ENCODE measurements at regions not wholly inside any gene's neighbourhood (a gene's known extent, or its start where the extent isn't known, plus 50 kb on each side); places are given as distances from the start of the nearest gene placed in this dataset.

DNA sequence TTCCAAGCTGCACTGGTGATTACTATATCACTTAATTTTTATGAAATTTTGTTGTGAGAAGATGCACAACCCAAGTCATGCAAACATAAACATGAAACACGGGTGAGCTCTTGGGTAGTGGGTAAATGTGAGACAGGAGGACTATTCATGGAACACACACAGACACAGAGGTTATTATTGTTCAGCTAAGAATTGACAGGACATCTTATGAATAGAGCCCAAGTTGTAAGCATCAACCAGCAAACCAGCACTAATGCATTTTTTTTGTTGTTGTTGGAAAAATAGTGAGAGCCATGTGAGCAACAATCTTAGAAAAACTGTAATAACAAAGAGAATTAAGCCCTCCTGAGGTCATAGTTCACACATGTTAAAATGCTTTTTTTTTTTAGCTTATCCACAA lies 1179.7 kb downstream of the GATA3 start:
- DNase-seq (ENCODE audit: low read depth) = no peak
- H3K4me3 ChIP-seq (ENCODE audit: control insufficient read depth, low read depth, low read length) = no peak overlapping the region
- TF ChIP-seq, protein P1, sequence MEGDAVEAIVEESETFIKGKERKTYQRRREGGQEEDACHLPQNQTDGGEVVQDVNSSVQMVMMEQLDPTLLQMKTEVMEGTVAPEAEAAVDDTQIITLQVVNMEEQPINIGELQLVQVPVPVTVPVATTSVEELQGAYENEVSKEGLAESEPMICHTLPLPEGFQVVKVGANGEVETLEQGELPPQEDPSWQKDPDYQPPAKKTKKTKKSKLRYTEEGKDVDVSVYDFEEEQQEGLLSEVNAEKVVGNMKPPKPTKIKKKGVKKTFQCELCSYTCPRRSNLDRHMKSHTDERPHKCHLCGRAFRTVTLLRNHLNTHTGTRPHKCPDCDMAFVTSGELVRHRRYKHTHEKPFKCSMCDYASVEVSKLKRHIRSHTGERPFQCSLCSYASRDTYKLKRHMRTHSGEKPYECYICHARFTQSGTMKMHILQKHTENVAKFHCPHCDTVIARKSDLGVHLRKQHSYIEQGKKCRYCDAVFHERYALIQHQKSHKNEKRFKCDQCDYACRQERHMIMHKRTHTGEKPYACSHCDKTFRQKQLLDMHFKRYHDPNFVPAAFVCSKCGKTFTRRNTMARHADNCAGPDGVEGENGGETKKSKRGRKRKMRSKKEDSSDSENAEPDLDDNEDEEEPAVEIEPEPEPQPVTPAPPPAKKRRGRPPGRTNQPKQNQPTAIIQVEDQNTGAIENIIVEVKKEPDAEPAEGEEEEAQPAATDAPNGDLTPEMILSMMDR (conservative IDR thresholded peaks at IDR 0.05; ENCODE audit: control insufficient read depth, insufficient read depth, low read depth, low read length) = no peak

DNA sequence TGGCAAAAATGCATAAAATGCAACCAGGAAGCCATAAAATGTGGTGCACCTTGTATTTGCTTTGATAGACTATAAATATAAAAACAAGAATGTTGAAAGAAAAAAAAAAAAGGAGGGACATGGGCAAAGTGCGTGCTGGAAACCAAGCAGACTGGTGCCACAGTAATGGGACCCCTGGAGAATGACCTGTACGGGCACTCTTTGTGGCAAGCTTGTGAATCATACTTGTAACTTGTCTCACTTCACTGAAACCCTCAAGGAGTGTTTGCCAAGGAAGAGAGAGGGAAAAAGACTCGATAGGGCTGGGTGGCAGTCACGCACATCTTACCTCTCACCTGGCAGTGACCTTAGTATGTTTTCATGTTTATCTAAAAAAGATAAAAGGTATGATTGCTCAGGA lies 1183.6 kb downstream of the GATA3 start:
- TF ChIP-seq, protein P1 (conservative IDR thresholded peaks at IDR 0.05; ENCODE audit: control insufficient read depth, insufficient read depth, low read depth, low read length) = no peak
- no peak for DNase-seq (ENCODE audit: low read depth)
- H3K4me3 ChIP-seq (ENCODE audit: control insufficient read depth, low read depth, low read length) = no peak overlapping the region

DNA sequence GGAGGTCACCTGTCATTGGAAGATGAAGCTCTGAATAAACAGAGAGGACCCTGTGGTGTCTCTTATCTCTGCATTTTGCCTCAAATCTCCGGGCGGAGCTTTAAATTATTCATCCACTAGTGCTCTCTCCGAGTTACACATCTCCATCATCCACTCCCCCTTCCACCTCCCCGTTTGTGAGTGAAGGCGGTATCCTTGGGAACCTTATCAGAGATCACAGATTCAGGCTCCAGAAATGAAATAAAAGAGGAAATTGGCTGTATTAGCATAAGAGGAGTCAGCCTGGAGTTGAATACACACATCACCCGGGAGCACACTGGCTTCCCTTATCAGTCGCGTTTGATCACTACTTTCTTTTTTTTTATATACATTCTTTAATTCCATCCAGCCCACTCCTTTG lies 1184.8 kb downstream of the GATA3 start:
- H3K4me3 ChIP-seq (ENCODE audit: control insufficient read depth, low read depth, low read length) = no peak overlapping the region
- no peak for DNase-seq (ENCODE audit: low read depth)
- TF ChIP-seq, protein P1 (conservative IDR thresholded peaks at IDR 0.05; ENCODE audit: control insufficient read depth, insufficient read depth, low read depth, low read length) = no peak

DNA sequence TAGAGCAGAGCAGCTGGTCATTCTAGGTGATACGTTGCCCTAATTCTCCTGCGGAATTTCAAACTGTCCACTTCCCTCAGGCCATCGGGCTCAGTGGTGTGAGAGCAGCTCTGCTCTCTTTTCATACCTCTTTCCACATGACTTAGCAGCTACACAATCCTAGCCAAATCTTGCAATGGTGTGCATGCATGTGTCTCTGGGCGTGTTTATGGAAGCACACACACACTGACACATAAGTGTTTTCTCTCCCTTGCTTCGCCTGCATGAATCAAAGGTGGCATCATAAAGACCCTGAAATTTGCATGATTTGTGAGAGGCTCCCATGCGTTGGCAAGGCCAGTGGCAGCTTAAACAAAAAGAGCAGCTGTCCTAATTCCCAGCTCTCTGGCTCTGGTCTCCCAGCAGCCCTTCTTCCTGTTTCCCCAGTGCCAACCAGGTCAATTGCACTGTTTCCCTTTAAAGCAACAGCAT lies 1189.5 kb downstream of the GATA3 start:
- no peak overlapping the region for H3K4me3 ChIP-seq (ENCODE audit: control insufficient read depth, low read depth, low read length)
- no peak for DNase-seq (ENCODE audit: low read depth)
- TF ChIP-seq, protein P1 (conservative IDR thresholded peaks at IDR 0.05; ENCODE audit: control insufficient read depth, insufficient read depth, low read depth, low read length) = no peak

DNA sequence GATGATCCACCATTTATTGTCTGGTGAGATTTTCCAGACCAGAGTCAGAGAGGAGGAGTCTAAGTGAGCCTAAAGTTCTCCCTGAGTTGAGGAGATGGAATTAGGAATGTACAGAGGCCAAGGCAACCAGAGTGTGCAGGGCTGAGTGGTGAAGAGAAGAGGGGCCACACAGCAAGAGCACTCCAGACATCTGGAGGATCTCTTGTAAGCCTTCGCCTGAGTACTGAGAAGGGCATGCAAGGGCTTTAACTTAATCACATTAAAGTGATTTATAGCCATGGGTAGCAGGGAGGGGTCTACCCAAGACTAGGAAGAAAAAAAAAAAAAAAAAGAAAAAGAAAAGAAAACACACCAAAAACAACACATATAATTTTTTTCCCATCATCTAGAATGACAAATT lies 1190.4 kb downstream of the GATA3 start:
- no peak for DNase-seq (ENCODE audit: low read depth)
- H3K4me3 ChIP-seq (ENCODE audit: control insufficient read depth, low read depth, low read length) = no peak overlapping the region
- TF ChIP-seq, protein P1 (conservative IDR thresholded peaks at IDR 0.05; ENCODE audit: control insufficient read depth, insufficient read depth, low read depth, low read length) = no peak

DNA sequence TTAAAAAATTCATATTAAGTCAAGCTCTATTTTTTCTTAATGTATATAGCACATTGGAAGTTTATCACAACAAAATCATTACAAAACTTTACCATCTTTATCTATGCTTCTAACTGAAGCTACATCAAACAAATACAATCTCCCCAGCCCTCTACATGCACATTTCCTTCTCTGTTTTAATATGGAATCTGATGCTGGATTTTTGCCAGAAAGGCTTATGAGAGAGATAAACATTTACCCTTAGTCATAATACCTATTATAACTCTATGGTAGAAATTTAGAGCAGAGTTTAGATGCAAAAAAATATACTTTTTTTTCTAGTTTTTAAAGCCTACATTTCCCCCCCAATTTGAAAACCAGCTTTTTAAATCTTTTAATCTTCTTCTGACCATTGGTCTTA lies 1198.6 kb downstream of the GATA3 start:
- peak; percentile 76 for DNase-seq (ENCODE audit: low read depth)
- H3K4me3 ChIP-seq (ENCODE audit: control insufficient read depth, low read depth, low read length) = no peak overlapping the region
- TF ChIP-seq, protein P1 (conservative IDR thresholded peaks at IDR 0.05; ENCODE audit: control insufficient read depth, insufficient read depth, low read depth, low read length) = no peak

DNA sequence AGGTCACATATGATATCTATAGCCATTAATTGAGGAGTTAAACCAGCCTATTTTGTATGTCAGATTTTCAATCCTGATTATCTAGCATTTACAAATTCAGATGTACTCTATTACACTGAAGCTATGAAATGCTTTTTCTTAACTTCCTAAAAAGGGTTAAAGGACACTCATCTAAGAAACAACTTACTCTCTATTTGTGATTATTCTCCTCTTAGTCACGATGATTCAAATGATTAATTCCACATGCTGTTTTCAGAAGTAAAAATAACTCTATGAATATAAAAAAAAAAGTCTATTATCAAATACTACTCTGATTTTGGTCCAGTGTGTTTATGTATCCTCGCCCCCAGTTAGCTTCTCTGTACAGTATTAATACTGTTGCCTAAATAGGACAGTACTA lies 1199.9 kb downstream of the GATA3 start:
- no peak overlapping the region for H3K4me3 ChIP-seq (ENCODE audit: control insufficient read depth, low read depth, low read length)
- DNase-seq (ENCODE audit: low read depth) = peak; percentile 89
- TF ChIP-seq, protein P1 (conservative IDR thresholded peaks at IDR 0.05; ENCODE audit: control insufficient read depth, insufficient read depth, low read depth, low read length) = no peak
